ENCODE measurements at regions not wholly inside any gene's neighbourhood (a gene's known extent, or its start where the extent isn't known, plus 50 kb on each side); places are given as distances from the start of the nearest gene placed in this dataset.

DNA sequence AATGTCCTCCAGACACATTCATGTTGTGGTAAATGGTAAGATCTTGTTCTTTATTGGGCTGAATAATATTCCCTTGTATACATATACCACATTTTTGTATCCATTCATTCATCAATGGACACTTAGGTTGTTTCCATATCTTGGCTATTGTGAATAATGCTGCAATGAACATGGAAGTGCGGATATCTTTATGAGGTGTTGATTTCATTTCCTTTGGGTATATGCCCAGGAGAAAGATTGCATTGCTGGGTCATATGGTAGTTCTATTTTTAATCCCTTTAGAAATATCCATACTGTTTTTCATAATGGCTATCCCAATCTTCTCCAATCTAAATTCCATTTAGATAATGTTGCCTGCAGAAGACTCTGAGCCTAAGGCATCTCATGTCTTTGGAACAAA lies 78.0 kb upstream of the TNC start:
- no peak for TF ChIP-seq EP300 (IDR thresholded peaks at IDR 0.05)
- TF ChIP-seq POLR2A (IDR thresholded peaks at IDR 0.05): no peak

Data from tibial nerve (tissue), 3 donors.